Fibroblast of pulmonary artery (primary cell): ENCODE measurements at regions not wholly inside any gene's neighbourhood (a gene's known extent, or its start where the extent isn't known, plus 50 kb on each side); places are given as distances from the start of the nearest gene placed in this dataset.

Experiments
- DNase-seq: peaks from one replicate; pipeline ENCODE4 v3.0.0-alpha.2; 2010; ENCODE audit warnings: low read depth
- H3K4me3 ChIP-seq: replicated peaks from 2 replicates; pipeline ENCODE4 v1.5.1; 2011; ENCODE audit warnings: low read depth, mild to moderate bottlenecking, control low read depth, low read length, moderate library complexity
- CTCF ChIP-seq: IDR thresholded peaks from 2 replicates; pipeline ENCODE4 v1.5.1; 2011; ENCODE audit warnings: mild to moderate bottlenecking, control low read depth, low read length, inconsistent platforms; ENCODE audit errors: missing control alignments

GRCh38 chr5:106159616-106160015 lies 1511.1 kb downstream of the EFNA5 start:
- no peak for DNase-seq
- no peak overlapping the region for H3K4me3 ChIP-seq
- no peak for TF ChIP-seq CTCF

- H3K4me3 ChIP-seq = no peak overlapping the region
- DNase-seq = no peak
- TF ChIP-seq CTCF = no peak
Measured at GRCh38 chr5:106154280-106154716, 1516.4 kb downstream of the EFNA5 start.

- no peak overlapping the region for H3K4me3 ChIP-seq
- no peak for DNase-seq
- no peak for TF ChIP-seq CTCF
Measured at GRCh38 chr5:106152569-106152968, 1518.2 kb downstream of the EFNA5 start.

- no peak overlapping the region for H3K4me3 ChIP-seq
- no peak for TF ChIP-seq CTCF
- no peak for DNase-seq
Measured at GRCh38 chr5:106142116-106142515, 1528.6 kb downstream of the EFNA5 start.

GRCh38 chr5:106140101-106140500 lies 1530.6 kb downstream of the EFNA5 start:
- peak; percentile 29 for DNase-seq
- TF ChIP-seq CTCF = no peak
- no peak overlapping the region for H3K4me3 ChIP-seq

GRCh38 chr5:106136061-106136460 lies 1534.7 kb downstream of the EFNA5 start:
- no peak for TF ChIP-seq CTCF
- no peak for DNase-seq

GRCh38 chr5:106135473-106135872 lies 1535.3 kb downstream of the EFNA5 start:
- no peak for DNase-seq
- H3K4me3 ChIP-seq = no peak overlapping the region
- TF ChIP-seq CTCF = no peak

More at GRCh38 chr5:106136061-106136460, 1534.7 kb downstream of the EFNA5 start:
- H3K4me3 ChIP-seq = no peak overlapping the region
